ENCODE measurements at regions not wholly inside any gene's neighbourhood (a gene's known extent, or its start where the extent isn't known, plus 50 kb on each side); places are given as distances from the start of the nearest gene placed in this dataset.

GRCh38 chr9:19513671-19514275, 105.0 kb downstream of the ACER2 start:
- FAIRE-seq (no peak), DNase-seq (ENCODE audit: low spot score in 2 of 2) (no peak)

- FAIRE-seq (no peak), DNase-seq (ENCODE audit: low spot score in 2 of 2) (no peak)
Observed at GRCh38 chr9:19512103-19512832, 103.5 kb downstream of the ACER2 start.

- FAIRE-seq (no peak), DNase-seq (ENCODE audit: low spot score in 2 of 2) (no peak)
Observed at GRCh38 chr9:19511694-19512093, 102.9 kb downstream of the ACER2 start.

- FAIRE-seq (no peak), DNase-seq (ENCODE audit: low spot score in 2 of 2) (no peak)
Observed at GRCh38 chr9:19510907-19511306, 102.1 kb downstream of the ACER2 start.
